Mesenchymal stem cell (in vitro differentiated cells and primary cell): ENCODE measurements at regions not wholly inside any gene's neighbourhood (a gene's known extent, or its start where the extent isn't known, plus 50 kb on each side); places are given as distances from the start of the nearest gene placed in this dataset.

Experiments used
- DNase-seq: peaks from one replicate; pipeline ENCODE4 v3.0.0-alpha.2; 2013
- H2AFZ ChIP-seq: one replicate; pipeline ENCODE4 v1.6.1; 2013; ENCODE audit warnings: low read depth, mild to moderate bottlenecking, control low read depth, inconsistent platforms, low read length, moderate library complexity
- H2AK5ac ChIP-seq: 2 replicates; pipeline ENCODE4 v1.6.1; 2013; ENCODE audit warnings: low read length, moderate library complexity, mild to moderate bottlenecking, inconsistent platforms; ENCODE audit not compliant: severe bottlenecking
- H2BK120ac ChIP-seq: one replicate; pipeline ENCODE4 v1.6.1; 2013; ENCODE audit warnings: low read depth, mild to moderate bottlenecking, inconsistent platforms, low read length, moderate library complexity
- H2BK12ac ChIP-seq, 2 experiments: one replicate each; pipeline ENCODE4 v1.6.1; 2013; ENCODE audit warnings: inconsistent platforms in 2 of 2, low read length in 2 of 2, mild to moderate bottlenecking in 2 of 2, moderate library complexity in 2 of 2, control low read depth in 1 of 2
- H2BK15ac ChIP-seq: one replicate; pipeline ENCODE4 v1.6.1; 2013; ENCODE audit warnings: mild to moderate bottlenecking, low read depth, inconsistent platforms; ENCODE audit not compliant: poor library complexity, severe bottlenecking
- H2BK5ac ChIP-seq: 2 replicates; pipeline ENCODE4 v1.6.1; 2013; ENCODE audit warnings: low read depth, mild to moderate bottlenecking, low read length, control low read depth, inconsistent platforms; ENCODE audit not compliant: poor library complexity, severe bottlenecking
- H3K14ac ChIP-seq, 2 experiments: one replicate each; pipeline ENCODE4 v1.6.1; 2013; ENCODE audit warnings: inconsistent platforms in 2 of 2, low read length in 2 of 2, control low read depth in 1 of 2, mild to moderate bottlenecking in 1 of 2, moderate library complexity in 1 of 2
- H3K18ac ChIP-seq, 2 experiments: one replicate each; pipeline ENCODE4 v1.6.1; 2013; ENCODE audit warnings: inconsistent platforms in 2 of 2, low read length in 2 of 2, control low read depth in 1 of 2, low read depth in 1 of 2, mild to moderate bottlenecking in 1 of 2
- H3K23ac ChIP-seq, 2 experiments: one replicate each; pipeline ENCODE4 v1.6.1; 2013; ENCODE audit warnings: inconsistent platforms in 2 of 2, low read length in 2 of 2, mild to moderate bottlenecking in 2 of 2, moderate library complexity in 2 of 2, control low read depth in 1 of 2
- H3K27ac ChIP-seq: 2 replicates; pipeline ENCODE4 v1.5.1; 2013; ENCODE audit warnings: mild to moderate bottlenecking, moderate library complexity, low read length, control low read depth, inconsistent platforms; ENCODE audit not compliant: poor library complexity, severe bottlenecking
- H3K27me3 ChIP-seq, 2 experiments: 2 replicates each; pipeline versions ENCODE4 v1.6.1 to v1.7.0; 2013; ENCODE audit warnings: low read length in 2 of 2, mild to moderate bottlenecking in 2 of 2, moderate library complexity in 2 of 2, control low read depth in 1 of 2, inconsistent platforms in 1 of 2; ENCODE audit not compliant: control insufficient read depth in 1 of 2, insufficient read depth in 1 of 2
- H3K36me3 ChIP-seq, 2 experiments: 2 replicates each; pipeline versions ENCODE4 v1.6.1 to v1.7.0; 2013; ENCODE audit warnings: low read length in 2 of 2, control low read depth in 1 of 2, inconsistent platforms in 1 of 2, low read depth in 1 of 2, mild to moderate bottlenecking in 1 of 2; ENCODE audit not compliant: insufficient read depth in 2 of 2, control insufficient read depth in 1 of 2
- H3K4ac ChIP-seq, 2 experiments: one replicate each; pipeline ENCODE4 v1.6.1; 2013; ENCODE audit warnings: inconsistent platforms in 2 of 2, low read length in 2 of 2, mild to moderate bottlenecking in 2 of 2, moderate library complexity in 2 of 2, control low read depth in 1 of 2, low read depth in 1 of 2
- H3K4me1 ChIP-seq: 2 replicates; pipeline ENCODE4 v1.6.1; 2013; ENCODE audit warnings: low read depth, low read length, control low read depth; ENCODE audit not compliant: control insufficient read depth, insufficient read depth
- H3K4me2 ChIP-seq: 2 replicates; pipeline ENCODE4 v1.6.1; 2013; ENCODE audit warnings: low read length, mild to moderate bottlenecking, inconsistent platforms; ENCODE audit not compliant: poor library complexity, severe bottlenecking
- H3K4me3 ChIP-seq, 2 experiments: 2 replicates each; pipeline versions ENCODE4 v1.5.1 to v1.7.0; 2013; ENCODE audit warnings: low read length in 2 of 2, mild to moderate bottlenecking in 2 of 2, control low read depth in 1 of 2, low read depth in 1 of 2; ENCODE audit not compliant: insufficient read depth in 1 of 2
- H3K79me1 ChIP-seq: replicated peaks from 2 replicates; pipeline ENCODE4 v1.6.1; 2013; ENCODE audit warnings: mild to moderate bottlenecking, control low read depth, low read length, inconsistent platforms; ENCODE audit not compliant: poor library complexity, severe bottlenecking
- H3K9ac ChIP-seq: 2 replicates; pipeline ENCODE4 v1.7.0; 2013; ENCODE audit warnings: mild to moderate bottlenecking, low read length, moderate library complexity
- H3K9me3 ChIP-seq: 2 replicates; pipeline ENCODE4 v1.7.0; 2013; ENCODE audit warnings: mild to moderate bottlenecking, low read length; ENCODE audit not compliant: control insufficient read depth
- H4K8ac ChIP-seq: one replicate; pipeline ENCODE4 v1.6.1; 2013; ENCODE audit warnings: inconsistent platforms, mild to moderate bottlenecking, low read length, moderate library complexity
- H4K91ac ChIP-seq: one replicate; pipeline ENCODE4 v1.6.1; 2013; ENCODE audit warnings: mild to moderate bottlenecking, low read length, inconsistent platforms
- WGBS: methylation state at CpG from one replicate; pipeline ENCODE4 v1.1.7; 2013; ENCODE audit warnings: mixed read lengths; 5-methylcytosine and 5-hydroxymethylcytosine counted together

DNA sequence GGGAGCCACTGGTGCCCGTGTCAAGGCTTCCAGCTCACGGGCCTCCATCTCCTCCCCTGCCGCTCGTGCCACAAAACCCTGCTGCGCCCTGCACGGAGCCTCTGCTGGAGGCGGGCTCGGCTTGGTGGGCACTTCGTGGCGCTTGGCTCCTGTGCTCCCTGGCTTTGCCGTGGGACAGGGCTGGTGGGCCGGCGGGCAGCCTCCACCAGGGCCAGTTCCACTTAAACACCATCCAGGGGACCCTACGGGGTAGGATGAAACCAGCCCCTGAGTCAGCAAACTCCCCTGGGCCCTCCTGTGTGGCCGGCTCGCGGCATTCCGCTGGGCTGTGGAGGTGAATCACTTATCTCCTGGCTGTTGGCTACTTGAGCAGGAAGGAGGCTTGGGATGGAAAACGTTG lies 1304.6 kb downstream of the BRD1 start:
- no peak overlapping the region for H3K14ac ChIP-seq
- H2AK5ac ChIP-seq = no peak overlapping the region
- H3K36me3 ChIP-seq = no peaks in the 10 kb centered on the region
- no peak overlapping the region for H2BK5ac ChIP-seq
- no peak overlapping the region for H3K4ac ChIP-seq
- H3K79me1 ChIP-seq = no peaks in the 10 kb centered on the region
- H2AFZ ChIP-seq = no peak overlapping the region
- no peak overlapping the region for H2BK120ac ChIP-seq
- no peak overlapping the region for H3K4me2 ChIP-seq
- no peak overlapping the region for H3K18ac ChIP-seq
- 86% methylated on average over 17 of the region's 19 CpGs for WGBS
- no peak overlapping the region for H3K27ac ChIP-seq
- no peak overlapping the region for H3K9ac ChIP-seq
- H3K23ac ChIP-seq = no peak overlapping the region
- H3K4me1 ChIP-seq = no peaks in the 10 kb centered on the region
- no peak overlapping the region for H4K91ac ChIP-seq
- H3K4me3 ChIP-seq = no peak overlapping the region
- no peaks in the 10 kb centered on the region for H3K9me3 ChIP-seq
- no peak overlapping the region for H2BK15ac ChIP-seq
- no peak overlapping the region for H2BK12ac ChIP-seq
- no peaks in the 10 kb centered on the region for H3K27me3 ChIP-seq
- H4K8ac ChIP-seq = no peak overlapping the region
- no peak for DNase-seq

DNA sequence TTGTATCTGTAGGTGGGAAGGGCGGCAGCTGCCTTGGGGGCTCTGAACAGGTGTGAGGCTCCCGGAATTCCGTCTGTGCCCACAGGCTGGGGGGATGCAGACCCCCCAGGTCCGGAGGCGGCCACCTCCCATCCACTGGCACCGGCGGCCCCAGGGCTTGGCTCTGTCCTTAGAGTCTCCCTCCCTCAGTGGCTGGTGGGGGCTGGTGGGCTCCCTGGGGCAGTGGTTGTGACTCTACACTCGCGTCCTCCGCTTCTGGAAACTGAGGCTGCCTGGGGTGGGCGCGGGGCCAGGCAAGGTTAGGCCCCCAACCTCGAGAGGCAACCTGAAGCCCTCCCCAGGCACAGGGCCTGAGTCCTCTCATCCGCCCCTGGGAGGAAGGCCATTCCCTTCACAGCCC lies 1305.4 kb downstream of the BRD1 start:
- Histone ChIP-seq H3K23ac (no peak overlapping the region), H3K27me3 (no peaks in the 10 kb centered on the region), H3K4ac (no peak overlapping the region), H3K9me3 (no peaks in the 10 kb centered on the region), H3K4me2 (no peak overlapping the region), H3K4me1 (no peaks in the 10 kb centered on the region), H4K8ac (no peak overlapping the region), H2AK5ac (no peak overlapping the region), H3K36me3 (no peaks in the 10 kb centered on the region), H3K79me1 (no peaks in the 10 kb centered on the region), H2BK120ac (no peak overlapping the region), H2BK12ac (no peak overlapping the region), H3K18ac (no peak overlapping the region), H3K27ac (no peak overlapping the region), H3K4me3 (no peak overlapping the region), H4K91ac (no peak overlapping the region), H3K14ac (no peak overlapping the region), H3K9ac (no peak overlapping the region), H2BK5ac (no peak overlapping the region), H2BK15ac (no peak overlapping the region), H2AFZ (no peak overlapping the region)
- WGBS = 87% methylated on average over 14 of the region's 14 CpGs
- no peak for DNase-seq

DNA sequence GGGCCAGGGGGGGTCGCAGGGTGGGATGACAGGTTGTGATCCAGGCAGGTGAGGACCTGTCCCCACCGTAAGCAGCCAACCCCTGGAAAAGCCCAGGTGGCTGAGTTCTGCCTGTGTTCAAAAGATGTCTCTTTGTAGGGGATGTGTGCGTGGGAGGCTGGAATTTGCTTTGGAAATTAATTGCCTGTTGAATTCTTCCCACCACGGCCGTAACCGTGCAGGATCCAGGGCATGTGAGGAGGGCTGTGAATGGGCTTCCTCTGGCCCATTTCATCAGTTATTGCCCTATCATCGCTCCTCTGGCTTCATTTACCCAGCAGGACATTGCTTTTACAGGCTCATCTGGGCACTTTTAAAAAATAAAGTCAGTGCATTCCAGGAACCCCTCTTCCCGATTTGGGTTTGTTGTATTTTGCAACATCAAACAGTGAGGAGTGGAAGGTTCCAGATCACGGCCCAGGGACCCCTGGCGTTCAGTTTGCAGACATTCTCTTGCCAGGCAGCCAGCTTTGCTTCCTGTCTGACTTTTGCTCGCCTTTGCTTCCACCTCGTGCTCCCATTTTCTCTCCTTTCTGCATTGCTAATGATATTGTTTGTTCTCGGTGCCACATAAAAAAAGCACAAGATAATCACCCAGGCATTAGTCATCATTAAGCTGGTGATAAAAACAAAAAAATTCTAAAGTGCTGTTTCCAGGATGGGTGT lies 1306.6 kb downstream of the BRD1 start:
- no peaks in the 10 kb centered on the region for H3K27me3 ChIP-seq
- H3K14ac ChIP-seq = no peak overlapping the region
- H3K4me3 ChIP-seq = no peak overlapping the region
- H3K4me1 ChIP-seq = no peaks in the 10 kb centered on the region
- no peak overlapping the region for H2BK15ac ChIP-seq
- no peak overlapping the region for H3K4me2 ChIP-seq
- no peak for DNase-seq
- H2AFZ ChIP-seq = no peak overlapping the region
- 69% methylated on average over 12 of the region's 13 CpGs for WGBS
- H3K79me1 ChIP-seq = no peaks in the 10 kb centered on the region
- no peak overlapping the region for H3K9ac ChIP-seq
- H2BK120ac ChIP-seq = no peak overlapping the region
- no peak overlapping the region for H2BK12ac ChIP-seq
- H3K36me3 ChIP-seq = no peaks in the 10 kb centered on the region
- H3K27ac ChIP-seq = no peak overlapping the region
- no peak overlapping the region for H2BK5ac ChIP-seq
- no peaks in the 10 kb centered on the region for H3K9me3 ChIP-seq
- H4K8ac ChIP-seq = no peak overlapping the region
- no peak overlapping the region for H3K23ac ChIP-seq
- H3K18ac ChIP-seq = no peak overlapping the region
- no peak overlapping the region for H4K91ac ChIP-seq
- H2AK5ac ChIP-seq = no peak overlapping the region
- no peak overlapping the region for H3K4ac ChIP-seq

DNA sequence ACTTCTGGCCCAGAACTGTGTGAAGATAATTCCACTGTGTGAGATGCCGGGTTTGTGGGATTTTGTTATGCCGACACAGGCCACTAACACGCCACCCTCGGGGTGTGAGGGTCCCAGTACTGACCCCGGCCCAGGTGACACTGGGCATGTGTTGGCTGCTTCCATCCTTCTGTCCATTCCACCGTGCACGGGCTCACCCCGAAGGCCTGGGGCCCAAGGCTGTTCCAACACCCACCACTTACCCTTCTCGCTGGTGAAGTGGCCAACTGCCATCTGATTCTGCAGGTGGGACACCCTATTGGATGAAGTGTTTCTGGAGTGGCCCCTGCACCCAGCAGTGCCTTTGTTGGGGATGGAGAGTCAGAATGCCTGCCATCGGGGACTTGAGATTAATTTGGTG lies 1307.5 kb downstream of the BRD1 start:
- DNase-seq = no peak
- H3K27me3 ChIP-seq = no peaks in the 10 kb centered on the region
- no peak overlapping the region for H2BK15ac ChIP-seq
- H3K4ac ChIP-seq = no peak overlapping the region
- no peak overlapping the region for H2BK12ac ChIP-seq
- no peak overlapping the region for H3K9ac ChIP-seq
- no peak overlapping the region for H4K8ac ChIP-seq
- H2AFZ ChIP-seq = no peak overlapping the region
- no peak overlapping the region for H3K4me2 ChIP-seq
- no peaks in the 10 kb centered on the region for H3K9me3 ChIP-seq
- H4K91ac ChIP-seq = no peak overlapping the region
- no peak overlapping the region for H3K23ac ChIP-seq
- H2BK5ac ChIP-seq = no peak overlapping the region
- no peak overlapping the region for H3K14ac ChIP-seq
- H2BK120ac ChIP-seq = no peak overlapping the region
- 92% methylated on average over 10 of the region's 10 CpGs for WGBS
- H3K18ac ChIP-seq = no peak overlapping the region
- H3K4me3 ChIP-seq = no peak overlapping the region
- no peak overlapping the region for H3K27ac ChIP-seq
- H3K79me1 ChIP-seq = no peaks in the 10 kb centered on the region
- H3K4me1 ChIP-seq = no peaks in the 10 kb centered on the region
- no peak overlapping the region for H2AK5ac ChIP-seq
- no peaks in the 10 kb centered on the region for H3K36me3 ChIP-seq
